Endothelial cell of umbilical vein (primary cell): ENCODE measurements at regions not wholly inside any gene's neighbourhood (a gene's known extent, or its start where the extent isn't known, plus 50 kb on each side); places are given as distances from the start of the nearest gene placed in this dataset.

Experiments
- BruUV-seq: library from RNA; stranded (reverse); fragments of 400-500 nt; replicated peaks from 2 replicates; lab custom pipeline; 2021; lab: Mats Ljungman, UMichigan
- CTCF ChIA-PET: fragments of 300-600, 350-600 bp; sonication (Branson Sonifier 250); formaldehyde crosslinking; loops from one replicate; lab custom pipeline; 2021; ENCODE audit warnings: antibody characterized with exemption, inconsistent platforms; lab: Charles Lee
- POLR2A ChIA-PET: fragments of 300-600, 350-600 bp; sonication (Branson Sonifier 250); formaldehyde crosslinking; loops from one replicate; lab custom pipeline; 2021; ENCODE audit warnings: antibody characterized with exemption, inconsistent platforms; lab: Charles Lee
- DNase-seq: peaks from one replicate; pipeline ENCODE4 v3.0.0-alpha.2; 2011; ENCODE audit warnings: low read depth, low spot score
- FAIRE-seq: peaks from 2 replicates; lab custom pipeline; 2011; peaks lifted over from hg19 to GRCh38; lab: Jason Lieb, UNC
- H2AFZ ChIP-seq: 2 replicates; pipeline ENCODE4 v1.6.0; 2012; ENCODE audit warnings: low read depth, low read length, control low read depth, inconsistent platforms
- H3K27ac ChIP-seq: 2 replicates; pipeline ENCODE4 v1.5.1; 2011; ENCODE audit warnings: low read depth, mild to moderate bottlenecking, control low read depth, low read length, moderate library complexity; ENCODE audit not compliant: insufficient read depth
- H3K27me3 ChIP-seq, 2 experiments: 2 replicates each; pipeline versions ENCODE4 v1.6.0 to v1.6.1; 2011; ENCODE audit warnings: low read length in 2 of 2, mixed read lengths in 1 of 2; ENCODE audit not compliant: control insufficient read depth in 2 of 2, insufficient read depth in 2 of 2
- H3K36me3 ChIP-seq, 2 experiments: 2 replicates in 1 of 2; 3 replicates in 1 of 2; pipeline ENCODE4 v1.5.1; 2011; ENCODE audit warnings: low read length in 2 of 2, mild to moderate bottlenecking in 1 of 2, moderate library complexity in 1 of 2; ENCODE audit not compliant: control insufficient read depth in 2 of 2, insufficient read depth in 2 of 2; ENCODE audit errors: extremely low read depth in 1 of 2
- H3K4me1 ChIP-seq: 3 replicates; pipeline ENCODE4 v1.5.1; 2011; ENCODE audit warnings: mild to moderate bottlenecking, low read length; ENCODE audit not compliant: control insufficient read depth, insufficient read depth; ENCODE audit errors: extremely low read depth
- H3K4me2 ChIP-seq: 2 replicates; pipeline ENCODE4 v1.6.1; 2011; ENCODE audit warnings: low read length, control low read depth, mixed read lengths; ENCODE audit not compliant: insufficient read depth
- H3K4me3 ChIP-seq, 3 experiments: fragments of 200-600 bp in 1 of 3; sonication (generic), shearing (Covaris generic) in 1 of 3; replicated peaks in 1 of 3; 2 replicates each; pipeline ENCODE4 v1.5.1; 2011 to 2016; ENCODE audit warnings: control low read depth in 3 of 3, low read length in 3 of 3, mild to moderate bottlenecking in 2 of 3, inconsistent platforms in 1 of 3, low read depth in 1 of 3, moderate library complexity in 1 of 3; ENCODE audit not compliant: insufficient read depth in 1 of 3
- H3K79me2 ChIP-seq: 2 replicates; pipeline ENCODE4 v1.6.0; 2012; ENCODE audit warnings: low read length, inconsistent platforms; ENCODE audit not compliant: control insufficient read depth, insufficient read depth
- H3K9ac ChIP-seq: replicated peaks from 2 replicates; pipeline ENCODE3; 2011; ENCODE audit warnings: low read length, control low read depth; ENCODE audit not compliant: insufficient read depth; ENCODE audit errors: extremely low read depth
- H3K9me1 ChIP-seq: replicated peaks from 3 replicates; pipeline ENCODE4 v1.6.0; 2011; ENCODE audit warnings: mild to moderate bottlenecking, low read length; ENCODE audit not compliant: control insufficient read depth, insufficient read depth; ENCODE audit errors: extremely low read depth
- H3K9me3 ChIP-seq: replicated peaks from 2 replicates; pipeline ENCODE4 v1.5.1; 2012; ENCODE audit warnings: low read length, inconsistent platforms; ENCODE audit not compliant: control insufficient read depth, insufficient read depth
- H4K20me1 ChIP-seq: replicated peaks from 2 replicates; pipeline ENCODE3; 2011; ENCODE audit warnings: mild to moderate bottlenecking, low read length; ENCODE audit not compliant: control insufficient read depth, insufficient read depth; ENCODE audit errors: extremely low read depth
- EZH2 ChIP-seq: IDR thresholded peaks from 2 replicates; pipeline ENCODE4 v1.6.1; 2012; ENCODE audit warnings: borderline replicate concordance, low read depth, mild to moderate bottlenecking, moderate library complexity, low read length, inconsistent platforms; ENCODE audit not compliant: severe bottlenecking
- FOS ChIP-seq: IDR thresholded peaks from 2 replicates; pipeline ENCODE4 v1.6.1; 2011; ENCODE audit warnings: mild to moderate bottlenecking, low read length, moderate library complexity, borderline replicate concordance; ENCODE audit not compliant: insufficient read depth
- GATA2 ChIP-seq: IDR thresholded peaks from 2 replicates; pipeline ENCODE4 v1.7.0; 2011; ENCODE audit warnings: low read depth, mild to moderate bottlenecking, moderate library complexity, mixed read lengths, low read length; ENCODE audit not compliant: insufficient read length, insufficient read depth
- JUN ChIP-seq: IDR thresholded peaks from 2 replicates; pipeline ENCODE4 v1.6.1; 2011; ENCODE audit warnings: borderline replicate concordance, low read depth; ENCODE audit not compliant: insufficient read length, insufficient read depth
- MYC ChIP-seq: IDR thresholded peaks from one replicate; pipeline ENCODE4 v1.6.1; 2011; ENCODE audit warnings: mild to moderate bottlenecking, low read depth, low read length
- POLR2A ChIP-seq: IDR thresholded peaks from 2 replicates; pipeline ENCODE4 v1.6.1; 2012; ENCODE audit warnings: low read depth, mild to moderate bottlenecking, control low read depth, low read length
- POLR2AphosphoS5 ChIP-seq: IDR thresholded peaks from 2 replicates; pipeline ENCODE4 v1.6.1; 2012; ENCODE audit warnings: low read depth, mild to moderate bottlenecking, control low read depth, low read length, moderate library complexity; ENCODE audit not compliant: insufficient read depth
- dilution Hi-C: fragments of 300-500 bp; cut with MboI; formaldehyde crosslinking; loops from one replicate; pipeline ENCODE4 v1.15.0; 2019; ENCODE audit warnings: low sequenced_read_pairs; ENCODE audit not compliant: extremely low pct_ligation_motif_present
- intact Hi-C: fragments of 100-400 bp; cut with micrococcal nuclease; formaldehyde crosslinking; loops from one replicate; pipeline ENCODE4 v1.10.0; 2022
- TF ChIP-seq, protein P1 (sequence below), 2 donors: IDR thresholded peaks; 1 replicate in 1 of 2; 2 replicates in 1 of 2; pipeline ENCODE4 v1.5.1; 2011; ENCODE audit warnings: low read length in 2 of 2, mild to moderate bottlenecking in 2 of 2, moderate library complexity in 2 of 2, control low read depth in 1 of 2, inconsistent platforms in 1 of 2, low read depth in 1 of 2; ENCODE audit not compliant: insufficient read depth in 1 of 2; ENCODE audit errors: extremely low read depth in 1 of 2
- TF ChIP-seq, protein P2 (sequence below): IDR thresholded peaks from 2 replicates; pipeline ENCODE4 v1.6.1; 2011; ENCODE audit not compliant: insufficient read depth, insufficient read length

DNA sequence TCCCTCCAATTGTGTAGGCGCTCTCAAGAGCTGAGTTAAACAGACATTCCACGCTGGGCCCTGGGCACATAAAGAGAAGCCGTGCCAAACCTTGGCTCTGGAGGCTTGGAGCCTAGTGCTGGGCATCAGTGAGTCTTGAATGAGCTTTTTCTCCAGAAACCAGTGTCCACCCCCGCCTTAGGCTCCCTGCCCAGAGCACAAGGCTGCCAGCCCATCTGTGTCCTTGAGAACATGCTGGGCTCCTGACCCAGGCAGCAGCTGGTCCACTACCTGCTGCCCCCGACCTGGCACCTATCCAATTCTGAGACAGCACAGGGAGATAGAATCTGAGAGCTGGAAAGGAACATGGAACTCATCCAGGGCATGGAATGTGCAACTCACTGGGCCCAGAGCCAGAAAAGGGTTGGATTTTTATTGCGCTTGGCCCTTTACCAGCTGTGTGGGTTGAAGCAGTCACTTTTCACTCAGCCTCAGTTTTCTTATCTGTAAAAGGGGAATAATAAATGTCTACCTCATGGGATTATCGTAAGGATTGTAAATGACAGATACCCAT is 92.4 kb upstream of the CPLX2 start:
- no peaks in the 10 kb centered on the region for H3K9me1 ChIP-seq
- H2AFZ ChIP-seq, result no peak overlapping the region
- no peaks in the 10 kb centered on the region for H3K4me1 ChIP-seq
- no TSS peak for BruUV-seq
- no peak overlapping the region for H3K9ac ChIP-seq
- H3K4me3 ChIP-seq, result no peak overlapping the region
- no peaks in the 10 kb centered on the region for H4K20me1 ChIP-seq
- no peak overlapping the region for H3K4me2 ChIP-seq
- ChIA-PET POLR2A (no interaction called here), CTCF (no interaction called here)
- H3K9me3 ChIP-seq, result no peaks in the 10 kb centered on the region
- no peaks in the 10 kb centered on the region for H3K27me3 ChIP-seq
- no peaks in the 10 kb centered on the region for H3K36me3 ChIP-seq
- no peak for DNase-seq
- FAIRE-seq, result no peak
- H3K27ac ChIP-seq, result no peak overlapping the region
- intact Hi-C loops, result no loop called here
- dilution Hi-C loops, result no loop called here
- no peak for TF ChIP-seq MYC
- no peak for TF ChIP-seq POLR2AphosphoS5
- no peak for TF ChIP-seq JUN
- no peak for TF ChIP-seq POLR2A
- no peak for TF ChIP-seq GATA2
- TF ChIP-seq, protein P1, sequence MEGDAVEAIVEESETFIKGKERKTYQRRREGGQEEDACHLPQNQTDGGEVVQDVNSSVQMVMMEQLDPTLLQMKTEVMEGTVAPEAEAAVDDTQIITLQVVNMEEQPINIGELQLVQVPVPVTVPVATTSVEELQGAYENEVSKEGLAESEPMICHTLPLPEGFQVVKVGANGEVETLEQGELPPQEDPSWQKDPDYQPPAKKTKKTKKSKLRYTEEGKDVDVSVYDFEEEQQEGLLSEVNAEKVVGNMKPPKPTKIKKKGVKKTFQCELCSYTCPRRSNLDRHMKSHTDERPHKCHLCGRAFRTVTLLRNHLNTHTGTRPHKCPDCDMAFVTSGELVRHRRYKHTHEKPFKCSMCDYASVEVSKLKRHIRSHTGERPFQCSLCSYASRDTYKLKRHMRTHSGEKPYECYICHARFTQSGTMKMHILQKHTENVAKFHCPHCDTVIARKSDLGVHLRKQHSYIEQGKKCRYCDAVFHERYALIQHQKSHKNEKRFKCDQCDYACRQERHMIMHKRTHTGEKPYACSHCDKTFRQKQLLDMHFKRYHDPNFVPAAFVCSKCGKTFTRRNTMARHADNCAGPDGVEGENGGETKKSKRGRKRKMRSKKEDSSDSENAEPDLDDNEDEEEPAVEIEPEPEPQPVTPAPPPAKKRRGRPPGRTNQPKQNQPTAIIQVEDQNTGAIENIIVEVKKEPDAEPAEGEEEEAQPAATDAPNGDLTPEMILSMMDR (IDR thresholded peaks at IDR 0.05; ENCODE audit: extremely low read depth in 1 of 2, insufficient read depth in 1 of 2, low read depth in 1 of 2, low read length in 2 of 2), result no peak
- TF ChIP-seq, protein P2, sequence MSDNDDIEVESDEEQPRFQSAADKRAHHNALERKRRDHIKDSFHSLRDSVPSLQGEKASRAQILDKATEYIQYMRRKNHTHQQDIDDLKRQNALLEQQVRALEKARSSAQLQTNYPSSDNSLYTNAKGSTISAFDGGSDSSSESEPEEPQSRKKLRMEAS, result no peak
- no peak for TF ChIP-seq FOS
- no peak for TF ChIP-seq EZH2
- no peaks in the 10 kb centered on the region for H3K79me2 ChIP-seq
